D721Med (cell line): ENCODE measurements at regions not wholly inside any gene's neighbourhood (a gene's known extent, or its start where the extent isn't known, plus 50 kb on each side); places are given as distances from the start of the nearest gene placed in this dataset.

Experiments used
- DNase-seq: peaks from one replicate; pipeline ENCODE4 v3.0.0; 2011; ENCODE audit warnings: low spot score; ENCODE audit not compliant: insufficient read length
- FAIRE-seq: peaks from 2 replicates; lab custom pipeline; 2011; peaks lifted over from hg19 to GRCh38; lab: Jason Lieb, UNC
- CTCF ChIP-seq: IDR thresholded peaks from 2 replicates; pipeline ENCODE4 v1.5.1; 2012; ENCODE audit warnings: mild to moderate bottlenecking, control low read depth; ENCODE audit not compliant: insufficient read depth; ENCODE audit errors: missing control alignments

- DNase-seq: no peak
- FAIRE-seq: no peak
- no peak for TF ChIP-seq CTCF
Measured at GRCh38 chr3:103894162-103894822, 1459.5 kb downstream of the ZPLD1 start.

- DNase-seq (no peak), FAIRE-seq (no peak)
- no peak for TF ChIP-seq CTCF
Measured at GRCh38 chr3:103899328-103899727, 1464.5 kb downstream of the ZPLD1 start.

- no peak for DNase-seq
- no peak for FAIRE-seq
- TF ChIP-seq CTCF: no peak
Measured at GRCh38 chr3:103904991-103905390, 1461.7 kb upstream of the ALCAM start.

- TF ChIP-seq CTCF: no peak
- no peak for FAIRE-seq
Measured at GRCh38 chr3:103906304-103906703, 1460.4 kb upstream of the ALCAM start.

GRCh38 chr3:103906808-103907207 lies 1459.9 kb upstream of the ALCAM start:
- TF ChIP-seq CTCF: no peak
- DNase-seq (no peak), FAIRE-seq (no peak)

More at GRCh38 chr3:103906304-103906703, 1460.4 kb upstream of the ALCAM start:
- no peak for DNase-seq

GRCh38 chr3:103907567-103907966 lies 1459.1 kb upstream of the ALCAM start:
- DNase-seq (no peak), FAIRE-seq (no peak)
- no peak for TF ChIP-seq CTCF

- TF ChIP-seq CTCF: no peak
- FAIRE-seq (no peak), DNase-seq (no peak)
Measured at GRCh38 chr3:103909395-103909794, 1457.3 kb upstream of the ALCAM start.
